GM12891 (cell line): ENCODE measurements at regions not wholly inside any gene's neighbourhood (a gene's known extent, or its start where the extent isn't known, plus 50 kb on each side); places are given as distances from the start of the nearest gene placed in this dataset.

ENCODE experiments used
- DNase-seq: peaks from one replicate; pipeline ENCODE4 v3.0.0; 2011; ENCODE audit warnings: low spot score; ENCODE audit not compliant: insufficient read length
- FAIRE-seq: peaks from 2 replicates; lab custom pipeline; 2011; peaks lifted over from hg19 to GRCh38; lab: Jason Lieb, UNC
- PAX5 ChIP-seq: IDR thresholded peaks from 2 replicates; pipeline ENCODE4 v1.6.1; 2011; ENCODE audit warnings: low read length, moderate library complexity, mild to moderate bottlenecking; ENCODE audit not compliant: insufficient read depth, severe bottlenecking
- POLR2A ChIP-seq: IDR thresholded peaks from 2 replicates; pipeline ENCODE4 v1.6.1; 2011; ENCODE audit warnings: low read depth, low read length, control low read depth
- POLR2AphosphoS5 ChIP-seq: IDR thresholded peaks from 2 replicates; pipeline ENCODE4 v1.6.1; 2011; ENCODE audit warnings: low read depth, low read length, control low read depth
- POU2F2 ChIP-seq: IDR thresholded peaks from 2 replicates; pipeline ENCODE4 v1.6.1; 2011; ENCODE audit warnings: low read depth, mild to moderate bottlenecking, control low read depth, low read length, moderate library complexity
- SPI1 ChIP-seq: IDR thresholded peaks from 2 replicates; pipeline ENCODE4 v1.6.1; 2011; ENCODE audit warnings: low read depth, low read length, control low read depth
- TAF1 ChIP-seq: IDR thresholded peaks from 2 replicates; pipeline ENCODE4 v1.6.1; 2011; ENCODE audit warnings: low read depth, low read length, control low read depth

GRCh38 chr21:35136586-35137219, 87.6 kb upstream of the RUNX1 start:
- DNase-seq (no peak), FAIRE-seq (no peak)
- no peak for TF ChIP-seq TAF1
- TF ChIP-seq POLR2AphosphoS5: no peak
- no peak for TF ChIP-seq SPI1
- TF ChIP-seq POLR2A: no peak
- no peak for TF ChIP-seq PAX5
- TF ChIP-seq POU2F2: no peak

GRCh38 chr21:35136106-35136505, 87.0 kb upstream of the RUNX1 start:
- FAIRE-seq (no peak), DNase-seq (no peak)
- no peak for TF ChIP-seq POU2F2
- no peak for TF ChIP-seq POLR2A
- no peak for TF ChIP-seq POLR2AphosphoS5
- TF ChIP-seq TAF1: no peak
- no peak for TF ChIP-seq SPI1
- TF ChIP-seq PAX5: no peak

GRCh38 chr21:35135481-35135880, 86.4 kb upstream of the RUNX1 start:
- DNase-seq (no peak), FAIRE-seq (no peak)
- no peak for TF ChIP-seq POU2F2
- no peak for TF ChIP-seq POLR2AphosphoS5
- no peak for TF ChIP-seq POLR2A
- no peak for TF ChIP-seq PAX5
- no peak for TF ChIP-seq SPI1
- no peak for TF ChIP-seq TAF1

GRCh38 chr21:35134309-35134708, 85.2 kb upstream of the RUNX1 start:
- TF ChIP-seq SPI1 (peak; percentile 24; the same call in 1 of the 2 replicates), POLR2AphosphoS5 (no peak)
- FAIRE-seq (peak; percentile 26), DNase-seq (no peak)

DNA sequence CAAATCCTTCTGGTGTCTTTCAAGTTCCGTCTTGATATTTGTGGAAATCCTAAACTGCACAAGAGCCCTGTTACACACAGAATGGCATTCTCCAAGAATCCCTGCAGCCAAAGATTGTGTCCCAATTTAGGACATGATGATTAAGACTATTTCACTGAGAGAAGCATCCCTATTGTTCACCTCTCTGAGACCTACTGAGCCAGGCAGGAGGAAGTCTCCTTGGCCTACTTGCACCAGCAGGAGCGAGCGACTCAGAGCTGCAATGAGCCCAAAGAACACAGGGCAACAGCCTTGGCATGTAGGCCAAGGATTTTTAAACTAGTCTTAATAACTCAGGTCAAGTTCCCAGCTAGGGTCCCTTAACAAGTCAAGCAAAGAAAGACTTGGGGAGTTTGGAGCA, 79.4 kb upstream of the RUNX1 start:
- FAIRE-seq (no peak), DNase-seq (no peak)
- TF ChIP-seq POLR2AphosphoS5 (no peak), PAX5 (no peak), POLR2A (no peak), SPI1 (no peak), POU2F2 (no peak), TAF1 (no peak)

- FAIRE-seq: no peak
Observed at GRCh38 chr21:35127851-35128250, 78.7 kb upstream of the RUNX1 start.

DNA sequence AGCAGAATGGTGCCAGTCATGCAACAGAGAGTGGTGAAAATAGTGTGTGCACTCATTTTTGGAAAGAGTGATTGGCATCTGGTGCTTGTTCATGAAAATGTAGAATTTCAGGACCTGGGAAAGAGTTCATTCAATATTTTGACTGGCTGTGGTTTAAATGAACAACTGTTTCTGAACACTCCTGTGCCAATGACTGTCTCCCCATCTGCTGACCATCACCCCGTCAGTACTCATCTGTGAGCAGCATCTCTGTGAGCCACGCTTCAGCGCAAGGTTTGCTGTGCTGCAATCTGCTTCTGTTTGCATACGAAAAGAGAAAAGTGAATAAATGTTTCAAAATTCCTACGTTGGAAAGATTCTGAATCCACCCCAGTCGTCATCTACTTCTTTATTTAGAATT, 77.9 kb upstream of the RUNX1 start:
- FAIRE-seq: no peak
- DNase-seq: no peak
- TF ChIP-seq SPI1: no peak
- TF ChIP-seq POU2F2: no peak
- no peak for TF ChIP-seq PAX5
- no peak for TF ChIP-seq TAF1
- no peak for TF ChIP-seq POLR2AphosphoS5

More at GRCh38 chr21:35127851-35128250, 78.7 kb upstream of the RUNX1 start:
- TF ChIP-seq SPI1 (no peak), POU2F2 (no peak), POLR2A (no peak), POLR2AphosphoS5 (no peak), PAX5 (no peak), TAF1 (no peak)
- DNase-seq: no peak

DNA sequence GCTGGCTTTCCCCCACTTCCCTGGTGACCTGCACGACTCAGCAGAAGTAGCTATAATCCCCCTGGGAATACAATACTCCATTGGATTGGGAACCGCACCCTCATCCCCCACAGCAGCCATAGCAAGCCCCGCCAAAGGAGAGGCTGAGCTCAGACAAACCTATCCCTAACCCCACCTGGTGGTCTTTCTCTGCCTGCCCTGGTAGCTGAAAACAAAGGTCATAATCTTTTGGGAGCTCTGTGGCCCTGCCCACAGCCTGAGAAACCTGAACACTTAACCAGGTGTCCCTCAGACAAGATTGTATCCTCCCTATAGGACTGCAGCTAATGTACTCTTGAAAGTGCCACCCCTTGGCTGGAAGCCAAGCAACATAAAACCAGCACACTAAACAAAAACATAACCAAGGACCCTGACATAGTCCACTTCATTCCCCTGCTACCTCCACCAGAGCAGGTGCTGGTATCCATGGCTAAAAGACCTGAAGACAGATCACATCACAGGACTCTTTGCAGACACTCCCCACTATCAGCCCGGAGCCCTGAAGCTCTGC, 71.6 kb upstream of the RUNX1 start:
- no peak for DNase-seq
- no peak for FAIRE-seq
- TF ChIP-seq POU2F2 (no peak), TAF1 (no peak), POLR2A (no peak), SPI1 (no peak), PAX5 (no peak), POLR2AphosphoS5 (no peak)

DNA sequence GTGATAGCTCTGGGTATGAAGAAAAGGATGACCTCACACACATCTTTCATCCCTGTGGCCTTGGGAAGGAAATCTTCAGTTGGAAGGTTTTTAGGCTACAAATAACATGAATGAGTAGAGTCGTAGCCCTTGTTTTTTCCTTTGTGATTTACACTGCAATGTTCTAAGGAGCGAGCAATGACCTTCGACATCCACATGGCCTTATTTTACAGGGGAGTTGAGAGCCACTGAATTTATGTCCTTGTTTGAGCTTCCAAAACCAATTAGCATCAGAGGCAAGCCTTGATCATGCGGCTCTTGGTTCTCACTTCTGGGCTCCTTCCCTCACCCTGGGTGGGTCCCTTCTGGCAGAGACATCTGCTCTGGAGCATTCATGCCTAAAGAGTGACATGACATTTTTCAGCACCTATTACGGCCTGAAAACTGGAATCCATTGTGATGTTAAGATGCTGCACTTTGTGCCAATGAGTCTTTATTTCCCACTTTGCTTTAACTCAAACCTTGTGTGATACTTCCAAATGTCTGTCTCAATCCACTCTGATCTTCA, 70.5 kb upstream of the RUNX1 start:
- TF ChIP-seq TAF1 (no peak), SPI1 (no peak), POLR2AphosphoS5 (no peak), PAX5 (no peak)
- FAIRE-seq (no peak), DNase-seq (no peak)

DNA sequence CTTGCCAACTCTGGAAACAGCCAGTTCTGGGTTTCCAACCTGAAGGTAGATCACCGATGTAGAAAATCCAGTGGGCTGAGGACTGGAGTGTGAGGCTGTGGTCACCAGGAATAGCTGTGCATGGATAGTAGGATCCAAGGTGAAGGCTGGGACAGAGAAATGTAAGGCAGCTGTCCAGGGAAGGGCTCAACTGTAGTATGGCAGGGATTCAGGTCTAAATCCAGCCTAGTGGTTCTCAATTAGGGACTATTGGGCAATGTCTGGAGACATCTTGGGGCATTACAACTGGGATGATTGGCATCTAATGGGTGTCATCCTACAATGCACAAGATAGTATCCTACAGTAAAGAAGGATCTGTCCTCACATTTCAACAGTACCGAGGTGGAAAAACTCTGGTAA, 67.7 kb upstream of the RUNX1 start:
- FAIRE-seq: no peak
- no peak for DNase-seq
- TF ChIP-seq POLR2A (no peak), SPI1 (no peak), POLR2AphosphoS5 (no peak), TAF1 (no peak), PAX5 (no peak), POU2F2 (no peak)

DNA sequence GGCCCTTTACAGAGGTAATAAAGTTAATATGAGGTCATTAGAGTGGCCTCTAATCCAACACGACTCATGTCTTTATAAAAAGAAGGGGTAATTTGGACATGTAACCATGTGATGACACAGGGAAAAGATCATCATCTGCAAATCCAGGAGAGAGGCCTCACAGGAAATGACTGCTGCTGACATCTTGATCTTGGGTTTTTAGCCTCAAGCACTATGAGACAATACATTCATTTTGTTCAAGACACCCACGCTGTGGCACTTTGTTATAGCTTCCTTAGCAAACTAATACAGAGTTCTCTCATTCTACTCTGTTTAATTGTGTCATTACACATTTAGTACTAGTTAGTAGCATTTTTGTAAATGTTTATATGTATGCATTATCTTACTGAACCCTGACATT, 64.0 kb upstream of the RUNX1 start:
- TF ChIP-seq POLR2AphosphoS5 (no peak), PAX5 (no peak), TAF1 (no peak)
- FAIRE-seq (no peak), DNase-seq (no peak)
